HG03521 (cell line): ENCODE measurements at regions not wholly inside any gene's neighbourhood (a gene's known extent, or its start where the extent isn't known, plus 50 kb on each side); places are given as distances from the start of the nearest gene placed in this dataset.

Experiments
- ATAC-seq: cut with Tn5 transposase; IDR thresholded peaks from one replicate; pipeline ENCODE4 v1.9.1; 2021; ENCODE audit warnings: mild to moderate bottlenecking, moderate library complexity; ENCODE audit not compliant: unreplicated experiment

DNA sequence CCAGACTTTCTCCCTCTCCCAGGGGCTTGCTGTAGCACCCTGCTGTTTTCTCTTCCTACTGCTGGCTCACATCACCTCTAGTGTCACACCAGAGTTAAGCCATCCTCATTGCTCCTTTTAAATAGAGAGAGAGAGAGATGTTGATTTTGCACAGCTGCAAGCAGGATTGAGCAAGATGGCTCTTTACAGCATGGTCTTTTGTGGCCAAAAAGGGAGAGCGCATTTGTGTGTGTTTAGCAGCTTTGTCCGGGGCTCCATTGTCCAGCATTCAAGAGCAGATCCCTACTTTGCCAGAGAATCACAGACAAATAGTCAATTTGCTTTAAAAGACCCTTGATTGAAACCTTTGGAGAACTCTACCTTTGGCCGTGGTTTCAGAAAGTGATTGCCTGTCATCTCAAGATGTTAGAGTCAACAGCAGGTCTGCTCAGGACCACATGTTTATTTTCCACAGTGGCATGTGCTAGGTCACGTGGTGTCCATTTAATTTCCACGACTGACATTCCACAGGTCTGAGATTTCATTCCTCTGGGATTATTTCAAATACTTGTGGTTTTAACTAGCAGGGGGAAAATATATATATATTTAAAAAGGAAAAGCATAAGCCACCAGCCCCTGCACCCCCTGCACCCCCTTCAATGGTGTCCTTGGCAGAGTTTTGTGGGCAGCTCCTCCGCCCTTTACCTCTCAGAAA is 359.9 kb upstream of the SLC14A2 start:
- ATAC-seq: no peak

DNA sequence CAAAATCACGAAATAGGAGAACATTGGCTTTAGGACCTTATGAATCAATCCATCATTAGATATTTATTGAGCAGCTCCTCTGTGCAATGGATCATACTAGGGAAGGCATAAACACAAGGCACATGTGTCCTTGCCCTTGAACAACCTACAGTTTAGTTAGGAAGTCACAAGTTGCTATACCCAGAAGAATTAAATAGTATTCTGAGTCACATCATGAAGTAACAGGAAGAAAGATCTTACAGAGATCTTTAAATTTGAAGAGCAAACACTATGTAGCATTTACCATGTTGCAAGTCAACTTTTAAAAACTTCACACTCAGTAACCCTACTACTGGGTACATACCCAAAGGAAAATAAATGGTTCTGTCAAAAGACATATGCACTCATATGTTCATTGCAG is 355.2 kb upstream of the SLC14A2 start:
- ATAC-seq: no peak

DNA sequence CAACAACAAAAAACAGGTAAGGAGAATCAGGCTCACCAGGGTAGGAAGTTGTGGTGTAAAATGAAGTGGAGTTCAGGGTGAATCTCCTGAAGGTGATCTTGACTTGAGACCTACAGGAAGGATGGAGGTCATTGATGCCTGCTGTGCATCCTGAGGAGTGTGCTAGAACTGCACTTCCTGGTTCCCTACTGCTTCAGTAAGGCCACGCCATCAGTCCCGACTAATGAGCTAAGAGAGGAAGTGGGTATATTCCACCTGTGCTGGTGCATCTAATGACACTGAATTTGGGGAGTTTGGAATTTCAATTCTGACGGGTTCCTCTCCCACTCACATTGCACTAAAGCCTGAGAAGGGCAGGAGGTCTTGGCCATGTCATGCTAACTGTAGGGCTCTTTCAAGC is 349.3 kb upstream of the SLC14A2 start:
- no peak for ATAC-seq

DNA sequence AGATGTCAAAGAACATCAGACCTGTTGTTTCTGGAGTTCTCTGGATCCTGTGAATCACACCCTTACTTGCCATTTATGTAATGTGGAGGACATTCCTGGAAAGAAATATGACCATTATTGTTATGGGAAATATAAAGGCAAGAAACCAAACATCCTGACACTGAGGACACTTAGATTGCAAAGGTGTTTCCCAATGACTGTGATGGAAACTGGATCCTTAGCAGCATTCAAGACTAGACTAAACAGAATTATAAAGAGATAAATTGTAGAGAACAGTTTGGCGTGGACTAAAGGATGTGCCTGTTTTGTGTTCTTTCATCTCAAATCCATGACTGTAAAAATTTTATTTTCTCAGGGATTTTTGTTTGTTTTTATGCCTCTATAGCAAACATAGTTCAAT is 347.7 kb upstream of the SLC14A2 start:
- ATAC-seq: no peak

DNA sequence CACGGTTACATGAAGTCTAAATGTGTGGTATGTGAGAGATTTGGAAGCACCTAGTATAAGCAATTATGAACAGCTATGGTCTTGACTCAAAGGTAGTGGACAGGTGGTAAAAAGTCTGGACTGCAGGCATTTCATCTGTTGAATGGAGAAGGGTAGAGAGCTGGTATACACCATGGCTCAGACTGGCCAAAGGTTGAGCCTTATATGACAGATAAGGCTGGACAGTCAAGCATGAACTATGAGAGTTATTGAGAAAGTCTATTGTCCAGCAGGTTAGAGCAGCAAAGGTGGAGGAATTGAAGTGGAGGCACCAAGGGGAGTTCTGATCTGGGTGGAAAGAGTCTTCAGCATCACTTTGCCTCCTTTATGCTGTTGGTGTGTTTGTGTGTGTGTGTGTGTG is 346.7 kb upstream of the SLC14A2 start:
- ATAC-seq: no peak

DNA sequence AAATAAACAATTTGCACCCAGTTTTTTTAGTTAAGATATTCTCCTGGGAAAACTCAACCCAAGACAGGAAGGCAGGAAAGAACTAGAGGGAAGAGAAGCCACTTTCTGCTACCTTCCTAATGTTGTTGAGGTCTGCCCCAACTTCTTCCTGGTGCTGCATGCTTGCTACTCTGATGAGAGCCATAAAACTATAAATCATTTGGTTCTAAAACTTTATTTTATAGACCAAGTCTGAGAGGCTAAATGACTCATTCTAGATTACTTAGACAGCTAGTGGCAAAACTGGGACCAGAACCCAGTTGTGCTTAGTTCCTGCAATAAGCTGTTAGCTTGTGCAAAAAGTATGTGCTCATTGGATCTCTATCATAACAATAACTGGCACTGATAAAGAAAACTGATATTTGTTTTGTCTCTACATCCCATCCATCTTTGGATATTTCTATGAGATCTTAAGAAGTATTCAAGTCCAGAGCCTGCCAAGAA is 344.9 kb upstream of the SLC14A2 start:
- no peak for ATAC-seq

DNA sequence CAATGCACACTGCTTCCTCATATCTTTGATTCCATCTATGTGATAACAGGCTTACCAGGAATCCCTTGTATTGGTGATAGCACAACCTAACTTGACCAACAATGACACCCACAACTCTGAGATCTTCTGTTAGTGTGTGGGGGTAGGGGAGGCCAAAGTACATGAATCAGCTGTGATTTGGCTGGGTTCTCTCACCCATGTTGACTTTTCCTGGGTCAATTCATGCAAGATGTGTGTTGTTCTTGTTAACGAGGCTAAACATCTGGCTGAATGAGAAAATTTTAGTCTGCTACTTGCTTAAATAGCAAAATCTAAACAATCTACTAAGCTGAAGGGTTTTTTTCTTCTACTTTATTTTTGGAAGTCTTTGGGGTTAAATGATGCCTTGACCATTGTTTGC is 341.2 kb upstream of the SLC14A2 start:
- ATAC-seq: no peak

DNA sequence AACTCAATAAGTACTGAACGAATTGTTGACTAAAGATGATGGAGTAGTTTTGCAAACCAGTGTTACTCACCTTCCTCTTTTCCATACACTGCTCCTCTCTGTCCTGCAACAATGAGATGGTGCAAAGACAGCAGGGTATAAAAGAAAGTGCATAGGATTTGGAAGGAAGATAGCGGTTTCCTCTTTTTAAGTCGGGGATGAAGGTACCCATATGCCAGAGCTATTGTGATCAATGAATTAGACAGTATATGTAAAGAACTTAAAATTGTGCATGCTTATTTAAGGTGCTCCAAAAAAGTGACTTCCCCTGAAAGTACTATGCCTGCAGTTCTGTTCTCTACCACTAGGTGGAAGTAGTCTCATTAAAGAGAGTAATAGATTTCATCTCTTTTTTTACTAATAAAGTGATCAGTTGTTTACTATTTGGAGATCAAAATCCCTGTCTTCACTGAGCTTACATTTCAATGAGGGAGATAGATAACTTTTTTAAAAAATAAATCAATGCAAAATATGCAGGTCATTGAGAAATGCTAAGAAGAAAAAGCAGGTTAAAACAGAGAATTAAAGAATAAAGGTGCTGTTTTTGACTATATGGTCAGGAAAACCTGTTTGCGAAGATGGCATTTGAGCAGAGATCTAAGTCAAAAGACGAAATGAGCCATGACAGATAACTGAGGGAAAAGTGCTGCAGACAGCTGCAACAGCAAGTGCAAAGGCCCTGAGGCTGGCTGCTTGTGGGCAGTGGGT is 339.7 kb upstream of the SLC14A2 start:
- no peak for ATAC-seq

DNA sequence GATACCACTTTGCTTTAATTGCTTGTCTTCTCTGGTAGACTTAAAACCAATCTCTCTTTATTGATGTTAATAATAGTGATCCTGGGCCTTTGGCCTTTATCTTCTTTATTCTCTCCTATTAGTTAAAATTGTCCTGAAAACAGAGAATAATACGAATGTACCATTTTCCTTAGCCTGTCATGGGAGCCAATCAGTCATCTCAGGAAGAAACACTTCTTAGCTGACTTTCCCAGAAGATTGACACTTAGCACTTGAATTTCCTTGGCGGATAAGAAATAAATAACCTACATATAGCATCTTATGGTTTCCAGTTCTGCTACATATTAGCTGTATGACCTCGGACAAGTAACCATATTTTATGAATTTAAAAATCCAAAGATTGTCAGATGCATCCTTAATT is 338.4 kb upstream of the SLC14A2 start:
- no peak for ATAC-seq

DNA sequence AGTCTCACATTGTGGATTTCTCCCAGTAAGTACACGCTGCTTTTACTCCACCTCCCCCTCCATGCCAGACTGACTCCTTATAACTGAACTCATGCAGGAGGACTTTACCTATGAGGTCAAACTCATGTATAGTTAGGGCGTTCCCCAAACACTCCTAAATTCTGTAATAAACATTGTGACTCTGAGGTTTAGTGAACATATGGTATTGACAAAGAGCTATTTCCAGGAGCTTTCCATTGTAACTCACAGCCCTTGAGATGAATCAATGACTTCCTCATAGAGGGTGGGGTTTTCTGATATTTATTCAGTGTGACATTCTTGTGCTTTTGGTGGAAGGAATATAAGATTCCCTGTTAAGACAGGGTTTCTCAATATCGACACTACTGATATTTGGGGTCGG is 337.4 kb upstream of the SLC14A2 start:
- ATAC-seq: no peak

DNA sequence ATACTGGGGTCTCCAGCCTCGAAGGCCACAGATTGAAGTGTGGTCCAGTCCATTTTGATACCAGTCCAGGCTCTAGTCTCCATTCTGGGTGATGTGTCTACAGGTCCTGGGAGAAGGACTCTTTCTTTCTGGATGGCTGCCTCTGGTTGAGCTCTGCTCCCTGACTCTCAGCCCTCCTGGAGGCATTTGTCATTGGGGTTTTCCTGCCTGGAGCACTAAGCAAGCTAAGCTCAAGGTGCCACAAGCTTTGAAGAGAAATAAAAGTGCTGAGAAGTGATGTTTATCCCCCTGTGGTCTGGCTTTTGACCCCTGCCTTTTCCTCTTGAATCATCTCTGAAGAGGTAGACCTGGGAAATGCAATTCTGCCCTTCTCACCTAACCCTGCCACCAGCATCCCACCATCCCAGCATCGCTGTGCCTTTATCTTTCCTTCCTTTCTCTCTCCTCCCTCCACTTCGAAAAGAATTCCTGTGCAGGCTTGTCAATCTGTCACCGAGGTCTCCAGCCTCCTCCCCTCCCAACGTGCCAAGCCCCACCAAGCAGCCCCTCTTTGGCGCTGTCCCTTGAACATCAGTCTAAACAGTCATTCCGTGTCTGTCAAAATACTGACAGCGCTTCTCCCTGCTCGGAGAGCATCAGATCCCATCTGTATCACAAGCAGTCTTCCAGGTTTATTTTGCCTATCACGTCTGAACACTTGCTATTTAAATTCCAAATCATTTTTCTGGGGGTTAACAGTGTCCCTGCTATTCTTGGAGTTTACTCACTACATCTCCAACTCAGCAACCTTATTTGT is 334.6 kb upstream of the SLC14A2 start:
- no peak for ATAC-seq

DNA sequence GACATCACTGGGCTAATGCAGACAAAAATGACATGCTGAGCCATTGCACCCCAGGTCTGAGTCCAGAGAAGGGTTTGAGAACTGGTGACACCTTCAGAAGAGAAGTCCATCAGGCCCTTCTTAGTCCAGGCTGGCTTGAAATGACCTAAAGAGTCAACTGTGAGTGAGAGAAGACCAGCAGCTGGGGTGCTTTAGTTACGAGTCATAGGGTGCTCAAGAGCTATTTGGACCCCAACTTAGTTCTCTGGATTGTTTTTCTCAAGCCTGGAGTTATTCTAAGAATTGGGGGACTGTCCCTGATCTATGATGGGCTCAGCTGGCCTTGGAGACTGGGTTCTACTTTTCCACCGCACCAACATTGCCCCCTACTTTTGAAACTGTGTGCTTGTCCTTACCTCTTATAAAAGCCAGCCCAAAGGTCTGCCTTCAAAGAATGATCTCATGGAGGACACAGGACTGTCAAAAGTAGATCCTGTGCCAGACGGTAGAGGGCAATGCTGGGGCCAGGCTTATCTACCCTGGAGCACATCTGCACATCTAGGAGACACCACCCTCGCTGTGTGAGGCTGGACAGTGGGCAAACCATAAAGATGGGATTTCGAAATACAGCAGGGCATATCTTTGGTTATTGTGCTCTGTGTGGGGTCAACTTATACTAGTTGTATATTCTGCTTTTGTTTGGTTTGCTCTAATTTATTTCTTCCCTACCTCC is 333.0 kb upstream of the SLC14A2 start:
- ATAC-seq: no peak

DNA sequence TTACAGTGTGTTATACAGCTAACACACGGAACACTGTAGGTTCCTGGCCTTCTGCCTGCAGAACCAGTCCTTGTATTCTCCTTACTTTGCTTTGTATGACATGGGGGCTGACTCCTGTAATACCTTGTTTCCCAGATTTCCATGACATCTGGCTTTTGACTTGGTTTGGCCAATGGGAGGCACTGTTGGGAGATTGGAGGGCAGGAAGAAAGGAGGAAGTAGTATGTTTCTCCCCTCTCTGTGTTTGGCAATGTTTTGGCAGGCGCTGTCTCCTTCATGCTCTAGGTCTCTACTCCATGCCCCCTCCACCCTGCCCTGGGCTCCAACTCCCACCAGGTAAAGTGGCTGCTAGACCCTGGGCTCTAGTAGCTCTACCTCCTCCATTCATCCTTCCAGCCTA is 331.1 kb upstream of the SLC14A2 start:
- ATAC-seq: no peak

DNA sequence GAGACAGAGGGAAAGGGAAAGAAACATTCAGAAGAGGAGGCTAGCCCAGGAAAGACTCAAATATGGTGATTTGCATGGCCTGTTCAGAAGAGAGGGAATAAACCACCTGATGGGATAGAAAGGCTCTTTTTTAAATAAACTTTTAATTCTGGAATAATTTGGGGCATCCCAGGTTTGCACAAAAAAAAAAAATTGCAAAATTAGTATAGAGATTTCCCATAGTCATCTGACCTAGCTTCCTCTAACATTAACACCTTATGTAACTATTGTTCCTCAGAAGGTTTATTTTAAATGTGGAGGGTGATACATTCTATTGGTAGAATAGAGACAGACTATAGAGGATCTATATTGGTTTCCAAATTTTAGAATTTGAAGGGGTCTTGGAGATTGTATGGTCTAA is 330.4 kb upstream of the SLC14A2 start:
- no peak for ATAC-seq

DNA sequence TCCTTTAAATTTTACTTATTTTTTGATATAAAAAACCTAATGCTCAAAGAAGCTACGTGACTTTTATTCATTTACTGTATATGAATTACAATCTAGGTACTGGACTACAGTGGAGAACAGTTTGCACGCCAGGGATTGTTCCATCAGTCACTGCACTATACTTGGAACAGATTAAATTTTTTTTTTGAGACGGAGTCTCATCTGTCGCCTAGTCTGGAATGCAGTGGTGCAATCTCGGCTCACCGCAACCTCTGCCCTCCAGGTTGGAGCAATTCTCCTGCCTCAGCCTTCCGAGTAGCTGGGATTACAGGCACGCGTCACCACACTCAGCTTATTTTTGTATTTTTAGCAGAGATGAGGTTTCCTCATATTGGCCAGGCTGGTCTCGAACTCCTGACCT is 330.0 kb upstream of the SLC14A2 start:
- ATAC-seq: no peak

DNA sequence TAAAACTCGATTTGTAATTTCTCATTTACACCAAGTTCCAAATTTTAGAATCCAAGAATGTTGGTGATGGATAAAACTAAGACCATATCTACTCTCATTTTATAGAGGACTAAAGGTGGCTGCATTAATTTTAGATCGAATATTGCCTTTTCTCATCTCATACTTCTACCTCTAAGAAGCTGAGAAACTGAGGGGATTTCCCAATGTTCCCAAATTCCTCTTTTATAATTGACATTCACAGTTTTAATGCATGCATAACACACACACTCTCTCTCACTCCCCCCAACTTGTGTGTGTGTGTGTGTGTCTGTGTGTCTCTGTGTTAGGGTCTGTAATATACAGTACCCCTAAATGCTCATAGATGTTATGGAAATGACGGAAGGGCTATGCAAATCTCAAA is 328.8 kb upstream of the SLC14A2 start:
- no peak for ATAC-seq

DNA sequence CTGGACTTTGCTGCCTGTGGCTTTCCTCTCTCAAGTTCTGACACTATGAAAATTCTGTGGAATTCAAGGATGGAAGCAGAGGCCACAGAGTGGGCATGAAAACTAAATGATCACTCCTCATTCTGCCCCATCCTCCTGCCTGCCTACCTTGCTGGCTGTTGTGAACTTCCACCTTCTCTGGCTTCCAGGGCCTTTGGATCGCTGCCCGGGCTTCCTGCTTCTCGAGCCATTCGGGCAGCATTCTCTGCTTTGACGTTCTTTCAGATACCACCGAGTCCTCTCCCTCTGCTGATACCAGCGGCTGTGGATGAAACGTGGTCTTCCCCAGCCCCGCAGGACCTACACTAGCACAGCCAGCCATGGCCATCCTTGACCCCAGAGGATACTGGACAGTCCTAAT is 327.7 kb upstream of the SLC14A2 start:
- ATAC-seq: no peak

DNA sequence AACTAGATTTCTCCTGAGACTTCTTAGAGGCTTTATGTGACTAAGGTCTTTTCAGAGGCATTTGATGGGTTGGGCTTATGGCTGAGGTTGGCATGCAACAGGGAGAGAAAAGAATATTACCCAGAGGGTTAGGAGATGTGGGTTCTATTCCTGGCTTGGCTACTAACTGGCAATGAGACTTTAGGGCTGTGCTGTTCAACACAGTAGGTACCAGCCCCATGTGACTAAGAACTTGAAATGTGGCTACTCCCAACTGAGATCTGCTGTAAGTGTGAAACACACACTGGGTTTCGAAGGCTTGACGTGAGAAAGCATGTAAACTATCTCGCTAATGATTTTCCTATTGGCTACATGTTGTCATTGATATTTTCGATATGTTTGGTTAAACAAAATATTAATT is 324.9 kb upstream of the SLC14A2 start:
- no peak for ATAC-seq

DNA sequence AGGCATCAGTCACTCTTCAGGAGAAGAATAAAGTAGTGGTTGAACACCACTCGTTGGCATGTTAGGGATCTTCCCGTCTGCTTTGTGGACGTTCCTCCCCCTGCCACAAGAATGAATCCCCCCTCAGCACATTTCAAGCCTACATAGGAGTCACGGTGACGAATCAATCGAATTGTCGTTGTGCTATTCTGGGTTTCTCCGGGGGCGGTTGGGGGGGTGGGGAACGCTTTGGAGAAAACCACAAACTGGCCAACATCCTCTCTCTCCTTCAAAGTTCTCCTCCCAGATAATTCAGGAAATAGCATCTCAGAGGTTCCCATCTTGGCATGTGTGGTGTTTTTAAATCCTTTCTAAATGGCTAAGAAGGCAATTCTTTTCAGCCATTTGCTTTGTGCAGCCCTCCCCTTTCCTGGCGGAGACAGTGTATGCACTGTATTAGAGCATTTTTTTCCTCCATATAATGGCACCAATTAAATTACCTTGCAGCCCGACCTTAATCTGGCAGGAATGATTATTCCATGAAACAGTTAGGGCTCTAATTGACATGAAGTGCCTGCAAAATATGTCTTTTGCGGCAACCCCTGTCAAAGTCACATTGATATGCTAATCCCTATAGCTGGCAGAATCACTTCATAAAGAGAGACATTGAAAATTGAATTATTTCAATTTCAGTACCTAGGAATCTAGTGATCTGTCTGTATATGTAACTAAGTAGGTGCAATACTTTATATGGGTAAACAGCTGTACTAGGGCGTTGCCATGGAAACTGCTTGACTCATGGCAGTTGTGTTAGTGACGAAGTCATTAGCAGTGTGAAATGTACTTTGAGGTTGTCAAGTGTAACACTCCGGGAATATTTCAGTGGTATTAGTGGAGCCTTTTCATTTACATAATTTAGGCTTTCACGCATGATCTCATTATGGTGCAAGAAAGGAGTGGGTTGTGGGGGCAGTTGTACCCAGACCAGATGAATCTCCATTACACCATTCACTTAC is 323.4 kb upstream of the SLC14A2 start:
- no peak for ATAC-seq

DNA sequence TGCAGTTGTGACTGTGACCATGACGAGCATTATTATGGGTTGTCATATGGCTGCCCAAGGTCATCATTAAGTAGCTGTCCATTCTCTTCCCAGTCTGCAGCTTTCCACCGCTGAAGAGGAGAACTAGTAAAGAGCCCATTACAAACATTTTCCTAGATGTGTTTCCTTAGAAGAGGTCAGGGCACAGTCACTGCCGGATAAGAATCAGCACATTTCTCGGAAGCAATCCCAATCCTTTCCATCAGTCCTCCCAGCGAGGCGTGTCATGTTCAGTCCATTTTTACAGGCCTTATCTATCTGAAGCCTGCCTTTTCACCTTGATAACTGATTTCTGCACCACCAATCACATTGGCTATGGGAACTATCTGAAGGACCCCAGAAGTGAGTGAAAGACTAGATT is 319.9 kb upstream of the SLC14A2 start:
- no peak for ATAC-seq
